Prostate gland (tissue), 2 donors: ENCODE measurements at regions not wholly inside any gene's neighbourhood (a gene's known extent, or its start where the extent isn't known, plus 50 kb on each side); places are given as distances from the start of the nearest gene placed in this dataset.
"Not testable (repeated sequence)": the region's sequence is repeated elsewhere in the genome, so short reads cannot be mapped to it uniquely, and the experiment has no call there.

Experiments
- CTCF ChIP-seq, 4 experiments: fragments of 200-600 bp in 2 of 4; fragments of 450-650 bp in 2 of 4; sonication (generic) in 2 of 4; IDR thresholded peaks; 1 replicate in 3 of 4; 2 replicates in 1 of 4; pipeline ENCODE4 v1.5.1; 2016 to 2019; ENCODE audit warnings: antibody characterized with exemption in 4 of 4, mild to moderate bottlenecking in 2 of 4, moderate library complexity in 2 of 4
- POLR2A ChIP-seq: fragments of 450-650 bp; IDR thresholded peaks from one replicate; pipeline ENCODE4 v1.6.1; 2016; ENCODE audit warnings: antibody characterized with exemption, mild to moderate bottlenecking

GRCh38 chr14:106398931-106399331, 872.5 kb downstream of the TMEM121 start:
- TF ChIP-seq CTCF (IDR thresholded peaks at IDR 0.05); POLR2A: not testable (repeated sequence)
